GM19035 (cell line): ENCODE measurements at regions not wholly inside any gene's neighbourhood (a gene's known extent, or its start where the extent isn't known, plus 50 kb on each side); places are given as distances from the start of the nearest gene placed in this dataset.

ENCODE experiments used
- ATAC-seq: cut with Tn5 transposase; IDR thresholded peaks from one replicate; pipeline ENCODE4 v1.9.1; 2021; ENCODE audit not compliant: unreplicated experiment

DNA sequence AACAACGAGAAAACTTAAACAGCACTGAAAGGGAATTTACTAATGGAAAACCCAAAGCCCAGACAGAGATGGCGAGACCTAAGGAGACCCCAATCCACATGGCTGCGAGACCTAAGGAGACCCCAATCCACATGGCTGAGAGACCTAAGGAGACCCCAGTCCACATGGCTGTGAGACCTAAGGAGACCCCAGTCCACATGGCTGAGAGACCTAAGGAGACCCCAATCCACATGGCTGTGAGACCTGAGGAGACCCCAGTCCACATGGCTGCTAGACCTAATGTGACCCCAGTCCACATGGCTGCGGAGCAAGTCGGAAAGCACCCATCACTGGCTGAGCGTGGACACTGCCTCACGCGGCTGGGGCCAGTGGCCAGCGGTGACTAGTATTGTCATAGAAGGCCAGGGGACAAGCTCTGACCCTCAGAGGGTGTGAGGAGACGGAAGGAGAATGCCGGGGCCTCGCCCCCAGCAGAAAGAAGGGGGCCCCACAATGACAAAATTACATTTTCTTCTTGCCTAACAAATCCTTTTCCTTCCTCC is 241.8 kb downstream of the C16orf95 start:
- ATAC-seq = no peak

DNA sequence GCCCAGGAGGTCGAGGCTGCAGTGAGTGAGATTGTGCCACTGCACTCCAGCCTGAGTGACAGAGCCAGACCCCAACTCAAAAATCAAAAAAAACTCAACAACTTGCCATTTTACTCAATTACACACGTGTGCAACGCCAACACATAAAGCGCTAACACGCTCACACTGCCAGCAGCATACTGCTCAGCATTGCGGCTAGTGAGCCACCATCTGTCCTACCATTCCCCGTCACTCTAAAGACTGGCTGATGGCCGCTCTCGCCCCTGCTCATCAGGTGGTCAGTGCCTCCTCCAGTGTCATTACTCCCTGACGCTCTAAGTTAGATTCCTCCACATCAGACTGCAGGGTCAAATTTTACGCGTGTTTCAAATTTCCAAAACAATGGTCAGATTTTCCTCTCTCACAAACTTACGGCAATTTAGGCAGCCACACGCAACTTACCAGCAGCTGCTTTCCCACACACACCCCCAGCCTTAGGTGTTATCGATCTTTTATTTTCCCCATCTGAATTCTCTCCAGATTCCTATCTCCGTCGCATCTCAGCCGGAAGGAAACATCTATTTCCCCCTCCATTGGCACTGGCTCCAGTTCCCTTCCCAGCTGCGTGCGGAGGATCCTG is 240.8 kb downstream of the C16orf95 start:
- ATAC-seq = no peak

DNA sequence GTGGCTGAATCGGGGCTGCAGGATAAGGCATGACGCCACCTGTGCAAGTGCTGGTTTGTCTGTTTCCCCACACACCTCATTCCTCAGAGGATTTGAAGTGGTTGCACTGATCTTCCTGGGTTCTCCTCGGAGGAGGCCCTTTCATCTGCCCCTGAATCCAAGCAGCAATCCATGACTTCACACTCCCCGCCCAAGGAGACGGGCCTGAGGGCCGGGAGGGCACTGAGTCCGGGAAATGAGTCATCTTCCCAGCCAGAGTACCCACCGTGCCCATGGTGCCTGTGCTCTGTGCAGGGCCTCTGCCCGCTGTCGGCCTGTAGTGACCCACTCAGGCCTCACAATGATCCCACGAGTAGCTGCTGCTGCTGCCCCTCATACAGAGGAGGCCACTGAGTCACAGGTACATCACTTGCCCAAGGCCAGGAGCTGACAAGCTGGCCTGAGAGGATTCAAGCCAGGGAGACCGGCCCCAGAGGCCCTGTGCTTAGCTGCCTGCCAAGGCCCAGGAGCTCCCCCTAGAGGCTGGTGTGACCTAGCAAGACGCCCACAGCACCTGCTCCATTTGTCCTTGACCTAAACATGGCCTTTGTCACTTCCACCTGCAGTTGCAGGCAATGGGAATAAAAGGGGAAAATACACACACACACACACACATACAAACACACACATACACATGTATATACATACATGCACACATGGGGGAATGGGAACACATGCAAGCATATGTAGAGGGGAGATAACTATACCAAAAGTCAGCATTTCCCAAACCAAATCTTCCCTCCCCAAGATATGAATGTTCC is 240.0 kb downstream of the C16orf95 start:
- ATAC-seq = no peak

DNA sequence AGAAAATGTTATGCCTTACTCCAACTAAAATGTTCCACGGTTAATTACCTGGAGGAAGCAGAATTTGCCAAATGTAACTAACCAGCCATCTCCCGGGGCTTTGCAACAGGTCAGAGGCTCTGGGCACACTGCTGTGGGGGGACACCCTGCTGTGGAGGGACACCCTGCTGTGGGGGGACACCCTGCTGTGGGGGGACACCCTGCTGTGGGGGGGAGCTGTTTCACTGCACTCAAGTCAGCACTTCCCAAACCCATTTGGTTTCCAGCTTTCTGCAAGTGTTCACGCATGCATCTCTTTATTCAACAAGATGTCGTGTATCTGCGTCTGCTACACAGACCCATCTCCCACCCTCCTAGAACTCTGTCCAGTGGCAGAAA is 239.5 kb downstream of the C16orf95 start:
- ATAC-seq = no peak

DNA sequence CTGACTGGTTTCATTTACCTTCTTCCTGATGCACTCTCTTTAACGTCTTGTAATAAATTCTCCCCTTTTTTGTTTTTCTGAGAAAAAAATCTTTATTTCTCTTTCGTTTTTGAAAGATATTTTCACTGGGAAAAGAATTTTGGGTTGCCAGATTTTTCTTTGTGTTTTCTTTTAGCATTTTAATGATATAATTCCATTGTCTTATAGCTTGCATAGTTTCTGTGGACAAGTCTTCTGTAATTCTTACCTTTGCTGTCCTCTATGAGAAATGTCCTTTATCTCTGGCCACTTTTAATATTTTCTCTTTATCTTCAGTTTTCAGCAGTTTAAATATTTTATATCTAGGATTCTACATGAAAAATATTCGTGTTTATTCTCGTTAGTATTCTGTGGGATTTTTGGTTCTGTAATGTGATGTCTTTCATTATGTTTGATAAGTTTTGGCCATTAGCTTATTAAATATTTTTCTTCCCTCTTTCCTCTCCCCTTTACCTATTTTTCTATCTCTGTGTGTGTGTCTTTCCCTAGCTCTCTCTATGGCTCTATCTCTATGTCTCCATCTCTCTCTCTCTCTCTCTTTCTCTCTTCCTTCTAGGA is 236.5 kb downstream of the C16orf95 start:
- no peak for ATAC-seq

DNA sequence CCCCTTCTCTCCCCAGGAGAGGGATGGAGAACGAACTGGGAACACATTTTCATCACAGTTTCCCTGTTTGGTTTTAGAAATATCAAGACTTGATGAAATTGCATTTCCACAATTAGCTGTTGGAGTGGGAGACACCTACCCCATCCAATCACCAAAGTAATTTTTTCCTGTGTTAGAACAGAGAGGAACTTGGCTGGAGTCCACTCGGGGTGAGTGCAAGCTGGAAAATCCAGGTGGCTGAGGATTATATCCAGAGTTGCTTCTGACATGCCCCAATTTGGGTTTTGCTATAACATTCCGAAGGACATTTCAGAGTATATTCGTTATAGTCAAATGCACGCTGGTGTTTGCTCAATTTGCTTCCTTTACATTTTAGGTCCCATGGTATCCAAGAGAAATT is 231.8 kb downstream of the C16orf95 start:
- ATAC-seq = no peak

DNA sequence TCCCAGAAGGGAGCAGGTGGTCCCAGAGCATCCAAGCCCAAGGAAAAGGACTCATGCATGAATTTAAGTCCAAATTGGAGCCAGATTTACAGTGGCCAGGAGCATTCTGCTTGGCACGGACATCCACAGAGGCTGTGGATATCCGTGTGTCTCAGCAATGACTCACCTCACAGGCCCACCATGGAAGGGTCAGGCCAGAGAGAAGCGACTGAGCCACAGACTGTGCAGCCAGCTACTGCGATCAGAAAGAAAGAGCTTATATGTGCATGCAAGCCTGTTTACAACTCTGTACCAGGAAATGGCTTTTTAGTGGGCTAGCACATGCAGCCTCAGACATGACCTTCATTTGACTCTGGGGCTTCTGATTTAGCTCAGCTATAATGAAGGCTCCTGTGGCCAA is 231.0 kb downstream of the C16orf95 start:
- ATAC-seq = no peak

DNA sequence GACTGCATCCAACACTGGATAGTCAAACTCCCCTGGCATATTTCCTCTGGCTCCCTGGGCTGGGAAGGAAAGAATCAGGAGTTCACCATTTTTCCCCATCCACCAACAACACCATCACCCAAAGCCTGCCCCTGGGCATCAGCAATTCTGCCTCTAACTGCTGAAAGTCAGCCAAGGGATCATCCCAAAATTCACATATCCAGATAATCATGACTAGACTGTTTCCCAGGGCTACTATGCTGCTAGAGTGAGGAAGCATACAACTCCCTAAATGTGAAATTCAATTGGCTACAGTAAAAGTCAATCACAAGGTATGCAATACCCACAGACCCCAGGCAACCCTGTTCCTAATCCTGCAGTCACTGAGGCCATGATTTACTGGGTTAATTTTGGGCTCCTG is 230.6 kb downstream of the C16orf95 start:
- ATAC-seq = no peak

DNA sequence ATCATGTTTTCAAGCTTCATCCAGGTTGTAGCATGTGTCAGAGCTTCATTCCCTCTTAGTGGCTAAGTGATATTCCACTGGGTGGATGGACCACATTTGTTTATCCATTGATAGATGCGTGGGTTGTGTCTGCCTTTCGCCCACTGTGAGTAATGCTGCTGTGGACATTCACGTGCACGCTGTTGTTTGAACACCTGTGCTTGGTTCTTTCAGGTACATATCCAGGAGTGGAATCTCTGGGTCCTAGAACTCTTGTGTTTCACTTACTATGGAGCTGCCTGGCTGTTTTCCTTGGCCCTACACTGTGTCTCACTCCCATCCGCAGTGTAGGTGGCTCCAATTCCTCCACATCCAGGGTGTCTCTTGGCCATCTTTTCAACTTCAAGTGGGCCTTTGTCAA is 224.2 kb downstream of the C16orf95 start:
- no peak for ATAC-seq

DNA sequence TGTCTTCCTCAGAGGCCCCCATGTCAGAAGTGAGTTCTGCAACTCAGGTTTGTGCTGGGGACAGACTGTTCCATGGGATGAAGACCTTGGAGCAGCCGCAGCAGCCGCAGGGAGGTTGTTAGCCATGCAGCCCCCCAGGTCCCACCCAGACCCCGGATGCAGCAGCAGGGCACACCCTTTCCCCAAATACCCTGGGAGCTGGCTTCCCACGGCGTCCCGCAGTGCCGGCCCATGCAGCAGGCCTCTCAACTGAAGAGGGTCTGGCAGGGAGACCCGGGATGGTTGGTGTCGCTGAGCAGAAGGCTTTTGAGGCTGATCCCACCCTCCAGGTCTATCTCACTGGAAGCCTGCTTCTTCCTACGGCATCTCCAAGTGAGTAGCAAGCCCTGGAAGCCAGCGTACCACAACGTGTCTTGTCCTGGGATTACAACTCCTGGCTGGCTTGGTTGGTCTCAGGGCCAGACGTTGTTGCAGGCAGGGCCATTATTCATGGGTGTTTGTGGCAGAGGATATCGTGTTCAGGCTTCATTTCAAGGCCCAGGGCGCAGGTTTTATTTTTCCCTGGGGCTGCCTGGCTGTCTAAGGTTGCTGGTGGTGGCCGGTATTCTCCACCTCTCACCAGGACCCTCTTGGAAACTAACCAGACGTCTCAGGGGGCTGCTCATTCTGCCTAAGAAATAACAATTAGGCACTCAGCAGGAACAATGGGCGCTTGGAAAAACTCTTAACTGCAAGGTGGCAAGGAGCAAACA is 223.2 kb downstream of the C16orf95 start:
- no peak for ATAC-seq

DNA sequence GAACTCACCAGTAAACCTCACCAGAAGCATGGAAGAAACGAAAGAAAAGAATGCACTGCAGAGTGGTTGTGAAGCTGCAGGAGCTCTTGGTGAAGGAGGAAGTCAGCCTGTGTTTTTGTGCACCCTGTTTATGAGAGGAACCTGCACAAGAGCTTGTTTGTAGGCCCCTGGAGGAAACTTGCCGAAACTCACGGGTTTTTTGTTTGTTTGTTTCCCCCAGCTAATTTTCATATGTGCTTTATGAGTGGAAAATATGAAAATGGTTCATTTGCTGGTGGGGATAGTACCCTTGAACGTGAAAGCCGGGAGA is 222.7 kb downstream of the C16orf95 start:
- ATAC-seq = no peak

DNA sequence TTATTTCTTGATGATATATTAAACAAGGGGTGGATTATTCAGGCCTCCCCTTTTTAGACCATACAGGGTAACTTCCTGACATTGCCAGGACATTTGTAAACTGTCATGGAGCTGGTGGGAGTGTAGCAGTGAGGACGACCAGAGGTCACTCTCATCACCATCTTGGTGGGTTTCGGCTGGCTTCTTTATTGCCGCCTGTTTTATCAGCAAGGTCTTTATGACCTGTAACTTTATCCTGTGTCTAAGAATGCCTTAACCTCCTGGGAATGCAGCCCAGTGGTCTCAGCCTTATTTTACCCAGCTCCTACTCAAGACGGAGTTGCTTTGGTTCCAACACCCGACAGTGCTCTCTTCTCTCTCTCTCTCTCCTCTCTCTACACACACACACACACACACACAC is 221.9 kb downstream of the C16orf95 start:
- no peak for ATAC-seq

DNA sequence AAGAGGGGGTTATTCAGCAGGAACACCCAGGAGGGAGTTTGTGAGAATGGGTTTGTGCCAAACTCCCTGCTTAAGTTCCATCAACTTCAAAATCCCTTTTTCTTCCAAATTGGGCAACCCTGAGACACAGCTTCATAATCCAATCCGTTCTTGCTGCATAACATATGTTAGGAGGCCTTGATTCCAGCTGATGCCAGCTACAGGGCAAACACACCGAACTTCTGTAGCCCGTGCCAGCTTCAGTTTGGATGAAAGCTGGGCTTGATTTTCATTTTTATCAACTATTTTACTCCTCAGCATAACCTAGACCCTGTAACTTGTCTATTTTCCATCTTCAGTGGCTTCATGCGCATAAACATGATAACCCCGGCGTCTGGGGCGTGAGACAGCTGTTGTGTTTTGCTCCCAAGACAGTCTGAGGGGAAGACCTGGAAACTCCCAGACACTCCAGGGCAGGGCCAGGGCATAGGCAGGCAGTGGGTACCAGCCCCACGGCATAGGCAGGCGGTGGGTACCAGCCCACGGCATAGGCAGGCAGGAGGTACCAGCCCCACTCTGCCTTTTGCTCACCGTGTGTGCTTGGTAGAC is 220.4 kb downstream of the C16orf95 start:
- no peak for ATAC-seq

DNA sequence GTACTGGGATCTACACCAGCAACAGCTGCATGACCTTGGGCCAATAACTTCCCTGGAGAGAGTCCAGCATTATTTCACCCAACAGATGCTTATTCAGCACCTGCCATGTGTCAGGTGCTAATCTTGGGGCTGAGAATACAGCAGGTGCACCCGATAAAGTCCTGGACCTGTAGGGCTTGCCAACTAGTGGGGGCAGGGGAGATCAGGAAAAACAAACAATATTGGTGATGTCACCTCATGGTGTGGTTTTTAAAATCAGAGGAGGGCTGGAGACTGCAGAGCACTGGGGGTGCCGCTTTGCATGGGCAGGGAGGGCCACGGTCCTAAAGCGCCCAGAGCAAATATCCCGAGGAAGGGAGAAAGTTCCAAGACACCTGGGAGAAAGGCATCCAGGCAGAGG is 218.8 kb downstream of the C16orf95 start:
- no peak for ATAC-seq

DNA sequence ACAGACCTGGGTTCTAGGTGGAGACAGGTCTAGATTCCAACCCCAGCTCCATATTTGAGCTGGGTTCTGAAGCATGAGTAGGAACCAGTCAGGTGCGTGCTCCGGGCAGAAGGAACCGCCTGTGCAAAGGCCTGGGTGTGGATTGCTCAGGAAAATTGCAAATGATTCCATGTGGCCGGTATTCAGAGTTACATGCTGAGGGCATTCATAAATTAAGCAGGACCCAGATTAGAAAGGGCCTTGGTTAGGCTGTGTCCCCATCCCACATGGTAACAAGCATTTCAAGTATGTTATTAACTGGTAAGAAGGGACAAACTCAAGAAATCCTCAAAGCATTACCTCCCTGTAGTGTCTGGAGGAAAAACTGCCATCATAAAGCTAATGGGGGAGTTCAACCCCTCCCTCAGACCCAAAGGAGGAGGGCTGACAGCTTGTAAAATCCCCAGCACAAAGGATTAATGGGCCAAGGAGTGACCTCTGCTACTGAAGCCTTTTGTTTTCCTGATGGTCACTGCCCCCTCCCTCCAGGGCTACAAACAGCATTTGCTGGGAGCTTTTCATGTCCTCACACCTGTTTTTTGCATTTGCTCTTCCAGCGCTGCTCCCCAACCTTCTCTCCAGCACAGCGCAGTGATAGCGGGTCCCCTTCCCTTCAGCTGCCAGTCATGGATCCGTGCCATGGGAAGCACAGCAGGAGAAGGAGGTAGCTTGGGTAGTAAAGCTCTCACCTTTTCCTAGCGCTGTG is 218.0 kb downstream of the C16orf95 start:
- ATAC-seq = no peak

DNA sequence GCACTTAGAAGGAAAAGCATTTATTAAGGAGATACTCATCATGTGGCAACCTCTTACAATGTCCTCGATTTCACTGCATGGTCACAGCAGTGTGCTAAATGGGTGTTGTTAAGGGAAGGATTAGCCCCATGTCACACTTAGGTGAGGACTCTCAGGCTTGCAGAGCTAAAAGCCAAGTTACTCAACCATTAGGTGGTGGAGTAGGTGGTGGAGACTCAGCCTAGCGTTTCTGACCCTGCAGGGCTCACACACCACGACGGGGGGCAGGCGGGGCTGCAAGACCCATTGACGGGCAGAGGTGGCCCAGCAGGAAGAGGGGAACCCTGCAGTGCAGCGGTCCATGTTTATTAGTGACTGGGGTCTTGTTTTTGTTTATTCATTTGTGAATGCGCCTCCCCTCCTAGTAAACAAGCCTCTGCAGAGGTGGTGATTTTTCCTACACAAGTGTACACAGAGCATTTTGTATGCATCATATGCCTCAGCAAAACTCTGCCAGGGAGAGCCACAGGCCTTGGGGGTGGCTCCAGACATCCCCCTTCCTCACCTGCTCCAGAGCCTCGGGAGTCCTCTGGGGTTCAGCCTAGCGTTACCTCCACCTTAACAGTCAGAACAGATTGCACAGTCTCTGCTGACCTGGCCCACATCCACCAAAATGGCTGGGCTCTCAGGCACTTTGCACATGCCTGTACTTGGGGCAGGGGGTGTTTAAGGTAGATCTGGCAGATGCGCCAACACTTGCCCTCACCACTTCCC is 216.7 kb downstream of the C16orf95 start:
- no peak for ATAC-seq

DNA sequence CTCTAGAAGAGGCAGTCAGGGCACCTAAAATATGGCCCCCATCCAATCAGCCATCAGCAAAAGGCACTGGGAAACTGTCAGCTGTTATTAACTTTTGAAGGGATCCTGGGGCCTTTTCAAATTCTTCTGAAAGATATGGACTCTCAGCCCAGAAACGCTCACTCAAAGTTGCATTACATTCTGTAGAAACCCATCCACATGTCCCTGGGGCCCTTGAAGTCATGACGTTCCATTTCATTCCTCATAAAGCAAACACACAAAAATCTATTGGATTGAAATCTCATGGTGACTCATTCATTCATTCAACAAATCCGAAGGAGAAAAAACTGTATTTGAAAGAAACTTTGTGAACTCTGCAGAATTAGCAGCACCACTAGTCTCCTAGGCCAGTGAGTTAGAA is 215.3 kb downstream of the C16orf95 start:
- no peak for ATAC-seq

DNA sequence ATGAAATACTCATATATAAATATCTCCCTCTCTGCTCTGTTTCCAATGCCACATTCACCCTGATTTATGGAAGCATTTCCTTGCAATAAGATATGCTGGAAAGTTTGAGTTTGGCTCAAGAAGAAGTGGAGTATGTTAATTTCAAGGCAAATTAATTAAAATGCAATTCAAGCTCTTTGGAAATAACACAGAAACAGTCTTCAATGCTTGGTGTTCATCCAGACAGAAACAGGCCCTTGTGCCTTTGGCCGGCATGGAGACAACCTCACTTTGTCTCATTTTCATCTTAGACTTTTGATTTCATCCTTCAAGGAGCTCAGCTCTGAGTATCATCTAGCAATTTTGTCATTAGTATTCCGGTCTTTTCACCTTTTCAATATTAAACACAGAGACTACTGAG is 210.0 kb downstream of the C16orf95 start:
- ATAC-seq = no peak

DNA sequence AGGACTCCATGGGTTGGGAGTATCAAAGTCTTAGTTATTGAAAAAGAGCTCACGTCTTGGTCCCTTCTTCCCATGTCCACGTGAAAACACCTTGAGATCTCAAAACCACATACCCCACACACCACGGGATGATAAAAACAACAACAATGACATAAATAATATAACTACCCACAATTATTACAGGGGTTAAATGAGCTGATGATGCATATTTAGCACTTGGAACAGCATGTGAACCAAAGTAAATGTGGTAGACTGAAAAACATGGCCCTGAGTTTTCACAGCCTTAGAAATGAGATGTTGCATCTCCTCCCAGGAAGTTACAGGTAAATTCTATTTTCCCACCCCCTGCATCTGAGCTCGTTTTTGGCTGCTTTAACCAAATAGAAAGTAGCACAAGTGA is 208.9 kb downstream of the C16orf95 start:
- no peak for ATAC-seq

DNA sequence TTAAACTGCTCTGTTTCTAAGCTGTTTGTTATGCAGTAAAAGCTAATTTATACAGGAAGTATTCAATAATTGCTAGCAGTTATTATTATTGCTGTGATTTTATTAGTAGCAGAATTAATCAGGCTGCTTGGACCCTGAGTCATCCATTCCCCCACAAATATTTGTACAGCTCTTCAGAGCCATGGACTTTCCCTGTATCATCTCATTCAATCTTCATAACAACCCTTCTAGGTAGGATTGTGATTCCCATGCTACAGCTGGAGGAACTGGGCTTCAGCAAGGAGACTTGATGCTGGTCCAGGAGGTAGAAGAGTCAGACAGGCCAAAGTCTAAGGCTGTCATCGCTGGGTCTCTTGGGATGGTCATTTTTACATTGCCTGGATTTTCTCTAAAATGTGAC is 208.3 kb downstream of the C16orf95 start:
- no peak for ATAC-seq
